ENCODE measurements at regions not wholly inside any gene's neighbourhood (a gene's known extent, or its start where the extent isn't known, plus 50 kb on each side); places are given as distances from the start of the nearest gene placed in this dataset.

GRCh38 chr9:16074963-16075362, 522.1 kb downstream of the CCDC171 start:
- Histone ChIP-seq H4K20me1 (ENCODE audit: insufficient read depth, poor library complexity, severe bottlenecking) (no peaks in the 10 kb centered on the region), H3K4me3 (no peak overlapping the region), H3K9me2 (replicated peaks; ENCODE audit: insufficient read depth) (no peaks in the 10 kb centered on the region), H3K4me1 (ENCODE audit: insufficient read depth) (no peaks in the 10 kb centered on the region), H3K27ac (no peak overlapping the region), H3K79me2 (no peaks in the 10 kb centered on the region), H3K27me3 (no peaks in the 10 kb centered on the region), H3K4me2 (no peak overlapping the region), H2AFZ (no peak overlapping the region), H3K36me3 (replicated peaks; ENCODE audit: insufficient read depth, low read depth) (no peaks in the 10 kb centered on the region), H3K9me3 (ENCODE audit: low read depth) (no peaks in the 10 kb centered on the region)
- 88% methylated on average over 2 of the region's 2 CpGs for WGBS (ENCODE audit: low lambda C conversion rate, missing lambda C conversion rate)
- DNase-seq (ENCODE audit: low spot score) = no peak
- TF ChIP-seq CTCF (IDR thresholded peaks at IDR 0.05; ENCODE audit: poor library complexity) (no peak), EZH2 (IDR thresholded peaks at IDR 0.05; ENCODE audit: borderline replicate concordance) (no peak), EZH2phosphoT487 (IDR thresholded peaks at IDR 0.05; ENCODE audit: low read depth, severe bottlenecking, unreplicated experiment) (no peak)

GRCh38 chr9:16075696-16076095, 522.9 kb downstream of the CCDC171 start:
- H3K36me3 ChIP-seq (replicated peaks; ENCODE audit: insufficient read depth, low read depth) = no peaks in the 10 kb centered on the region
- 79% methylated on average over 1 of the region's 1 CpG for WGBS (ENCODE audit: low lambda C conversion rate, missing lambda C conversion rate)
- TF ChIP-seq EZH2phosphoT487 (IDR thresholded peaks at IDR 0.05; ENCODE audit: low read depth, severe bottlenecking, unreplicated experiment) (no peak), CTCF (IDR thresholded peaks at IDR 0.05; ENCODE audit: poor library complexity) (no peak), EZH2 (IDR thresholded peaks at IDR 0.05; ENCODE audit: borderline replicate concordance) (no peak)
- no peak overlapping the region for H3K27ac ChIP-seq
- no peak overlapping the region for H3K4me3 ChIP-seq
- H3K9me2 ChIP-seq (replicated peaks; ENCODE audit: insufficient read depth) = no peaks in the 10 kb centered on the region
- no peak overlapping the region for H3K4me2 ChIP-seq
- no peaks in the 10 kb centered on the region for H4K20me1 ChIP-seq (ENCODE audit: insufficient read depth, poor library complexity, severe bottlenecking)
- H3K27me3 ChIP-seq = no peaks in the 10 kb centered on the region
- no peaks in the 10 kb centered on the region for H3K4me1 ChIP-seq (ENCODE audit: insufficient read depth)
- no peak overlapping the region for H2AFZ ChIP-seq
- H3K79me2 ChIP-seq = no peaks in the 10 kb centered on the region
- no peaks in the 10 kb centered on the region for H3K9me3 ChIP-seq (ENCODE audit: low read depth)
- DNase-seq (ENCODE audit: low spot score) = no peak

GRCh38 chr9:16076511-16076910, 523.7 kb downstream of the CCDC171 start:
- WGBS (ENCODE audit: low lambda C conversion rate, missing lambda C conversion rate) = 97% methylated on average over 7 of the region's 7 CpGs
- H3K4me3 ChIP-seq = no peak overlapping the region
- no peak overlapping the region for H2AFZ ChIP-seq
- no peaks in the 10 kb centered on the region for H3K4me1 ChIP-seq (ENCODE audit: insufficient read depth)
- H3K79me2 ChIP-seq = no peaks in the 10 kb centered on the region
- no peaks in the 10 kb centered on the region for H3K9me2 ChIP-seq (replicated peaks; ENCODE audit: insufficient read depth)
- no peaks in the 10 kb centered on the region for H4K20me1 ChIP-seq (ENCODE audit: insufficient read depth, poor library complexity, severe bottlenecking)
- DNase-seq (ENCODE audit: low spot score) = no peak
- no peak overlapping the region for H3K27ac ChIP-seq
- no peak overlapping the region for H3K4me2 ChIP-seq
- TF ChIP-seq EZH2 (IDR thresholded peaks at IDR 0.05; ENCODE audit: borderline replicate concordance) (no peak), EZH2phosphoT487 (IDR thresholded peaks at IDR 0.05; ENCODE audit: low read depth, severe bottlenecking, unreplicated experiment) (no peak), CTCF (IDR thresholded peaks at IDR 0.05; ENCODE audit: poor library complexity) (no peak)
- H3K27me3 ChIP-seq = no peaks in the 10 kb centered on the region
- no peaks in the 10 kb centered on the region for H3K36me3 ChIP-seq (replicated peaks; ENCODE audit: insufficient read depth, low read depth)
- H3K9me3 ChIP-seq (ENCODE audit: low read depth) = no peaks in the 10 kb centered on the region

- Histone ChIP-seq H2AFZ (no peak overlapping the region), H3K9me2 (replicated peaks; ENCODE audit: insufficient read depth) (no peaks in the 10 kb centered on the region), H3K9me3 (ENCODE audit: low read depth) (no peaks in the 10 kb centered on the region), H3K36me3 (replicated peaks; ENCODE audit: insufficient read depth, low read depth) (no peaks in the 10 kb centered on the region), H3K4me3 (no peak overlapping the region), H3K27me3 (no peaks in the 10 kb centered on the region), H4K20me1 (ENCODE audit: insufficient read depth, poor library complexity, severe bottlenecking) (no peaks in the 10 kb centered on the region), H3K79me2 (no peaks in the 10 kb centered on the region), H3K4me1 (ENCODE audit: insufficient read depth) (no peaks in the 10 kb centered on the region), H3K4me2 (no peak overlapping the region), H3K27ac (no peak overlapping the region)
- 81% methylated on average over 1 of the region's 1 CpG for WGBS (ENCODE audit: low lambda C conversion rate, missing lambda C conversion rate)
- no peak for DNase-seq (ENCODE audit: low spot score)
- TF ChIP-seq CTCF (IDR thresholded peaks at IDR 0.05; ENCODE audit: poor library complexity) (no peak), EZH2phosphoT487 (IDR thresholded peaks at IDR 0.05; ENCODE audit: low read depth, severe bottlenecking, unreplicated experiment) (no peak), EZH2 (IDR thresholded peaks at IDR 0.05; ENCODE audit: borderline replicate concordance) (no peak)
These were observed 530.0 kb downstream of the CCDC171 start for GRCh38 chr9:16082796-16083195.
